SU-DHL-6 (cell line): ENCODE measurements at regions not wholly inside any gene's neighbourhood (a gene's known extent, or its start where the extent isn't known, plus 50 kb on each side); places are given as distances from the start of the nearest gene placed in this dataset.

Experiments
- CTCF ChIP-seq: fragments of 200-600 bp; sonication (generic); IDR thresholded peaks from one replicate; pipeline ENCODE4 v1.5.1; 2017; ENCODE audit warnings: antibody characterized with exemption, mild to moderate bottlenecking, low read length, moderate library complexity; ENCODE audit not compliant: insufficient read depth, poor library complexity, severe bottlenecking
- EZH2phosphoT487 ChIP-seq: fragments of 200-600 bp; sonication (generic), shearing (Covaris generic); conservative IDR thresholded peaks from 2 replicates; pipeline ENCODE4 v1.6.1; 2018; ENCODE audit warnings: mild to moderate bottlenecking, antibody characterized with exemption, low read length, moderate library complexity, mixed read lengths

- no peak for TF ChIP-seq CTCF
- no peak for TF ChIP-seq EZH2phosphoT487
Observed at GRCh38 chr11:80844110-80844819, 1403.4 kb upstream of the TENM4 start.
